Stimulated activated naive CD8-positive, alpha-beta T cell treated with anti-CD3 and anti-CD28 coated beads, Interleukin-15, Interleukin-2, amounts not matched to agents 100 ng/mL and 50 ng/mL, for 24 hours (primary cell): ENCODE measurements at regions not wholly inside any gene's neighbourhood (a gene's known extent, or its start where the extent isn't known, plus 50 kb on each side); places are given as distances from the start of the nearest gene placed in this dataset.

Experiments
- H3K27ac Mint-ChIP-seq: one replicate; pipeline ENCODE4 v1.8.0; 2021; ENCODE audit warnings: mild to moderate bottlenecking, mixed read lengths
- H3K27me3 Mint-ChIP-seq: one replicate; pipeline ENCODE4 v1.8.0; 2021; ENCODE audit warnings: mixed read lengths
- H3K36me3 Mint-ChIP-seq: one replicate; pipeline ENCODE4 v1.8.0; 2021; ENCODE audit warnings: low read depth, mixed read lengths
- H3K4me1 Mint-ChIP-seq: one replicate; pipeline ENCODE4 v1.8.0; 2021; ENCODE audit warnings: low read depth, mixed read lengths
- H3K4me3 Mint-ChIP-seq: one replicate; pipeline ENCODE4 v1.8.0; 2021; ENCODE audit warnings: mild to moderate bottlenecking, mixed read lengths
- H3K9me3 Mint-ChIP-seq: one replicate; pipeline ENCODE4 v1.8.0; 2021; ENCODE audit warnings: mixed read lengths

GRCh38 chr3:7929319-7929889 lies 572.2 kb upstream of the LMCD1 start:
- peaks cover 17% of the 10 kb centered on the region for H3K9me3 Mint-ChIP-seq
- no peaks in the 10 kb centered on the region for H3K27me3 Mint-ChIP-seq
- no peak overlapping the region for H3K4me3 Mint-ChIP-seq
- peaks cover 16% of the 10 kb centered on the region for H3K4me1 Mint-ChIP-seq
- H3K36me3 Mint-ChIP-seq: no peaks in the 10 kb centered on the region
- H3K27ac Mint-ChIP-seq: no peak overlapping the region

GRCh38 chr3:7934362-7934761 lies 567.3 kb upstream of the LMCD1 start:
- Mint-ChIP-seq H3K36me3 (no peaks in the 10 kb centered on the region), H3K4me3 (no peak overlapping the region), H3K27me3 (no peaks in the 10 kb centered on the region), H3K4me1 (peaks cover 7% of the 10 kb centered on the region), H3K27ac (no peak overlapping the region), H3K9me3 (peaks cover 20% of the 10 kb centered on the region)

GRCh38 chr3:7947930-7948329 lies 553.7 kb upstream of the LMCD1 start:
- no peak overlapping the region for H3K4me3 Mint-ChIP-seq
- no peaks in the 10 kb centered on the region for H3K27me3 Mint-ChIP-seq
- H3K4me1 Mint-ChIP-seq: no peaks in the 10 kb centered on the region

GRCh38 chr3:7950890-7951289 lies 550.7 kb upstream of the LMCD1 start:
- Mint-ChIP-seq H3K27me3 (no peaks in the 10 kb centered on the region), H3K4me3 (no peak overlapping the region), H3K4me1 (no peaks in the 10 kb centered on the region), H3K9me3 (no peaks in the 10 kb centered on the region), H3K36me3 (no peaks in the 10 kb centered on the region), H3K27ac (no peak overlapping the region)

More at GRCh38 chr3:7947930-7948329, 553.7 kb upstream of the LMCD1 start:
- Mint-ChIP-seq H3K27ac (no peak overlapping the region), H3K36me3 (no peaks in the 10 kb centered on the region), H3K9me3 (no peaks in the 10 kb centered on the region)

- Mint-ChIP-seq H3K27me3 (no peaks in the 10 kb centered on the region), H3K27ac (no peak overlapping the region), H3K36me3 (no peaks in the 10 kb centered on the region), H3K4me3 (no peak overlapping the region), H3K9me3 (no peaks in the 10 kb centered on the region), H3K4me1 (no peaks in the 10 kb centered on the region)
Measured at GRCh38 chr3:7953449-7954014, 548.1 kb upstream of the LMCD1 start.

- H3K36me3 Mint-ChIP-seq: no peaks in the 10 kb centered on the region
- no peaks in the 10 kb centered on the region for H3K4me1 Mint-ChIP-seq
- H3K27me3 Mint-ChIP-seq: no peaks in the 10 kb centered on the region
- H3K9me3 Mint-ChIP-seq: peaks cover 4% of the 10 kb centered on the region
- H3K27ac Mint-ChIP-seq: no peak overlapping the region
- no peak overlapping the region for H3K4me3 Mint-ChIP-seq
Measured at GRCh38 chr3:7957024-7957423, 544.6 kb upstream of the LMCD1 start.

- Mint-ChIP-seq H3K27ac (no peak overlapping the region), H3K9me3 (peaks cover 4% of the 10 kb centered on the region), H3K4me3 (no peak overlapping the region)
Measured at GRCh38 chr3:7959094-7959493, 542.5 kb upstream of the LMCD1 start.

GRCh38 chr3:7960601-7961000 lies 541.0 kb upstream of the LMCD1 start:
- Mint-ChIP-seq H3K4me1 (no peaks in the 10 kb centered on the region), H3K36me3 (no peaks in the 10 kb centered on the region), H3K4me3 (no peak overlapping the region), H3K27me3 (no peaks in the 10 kb centered on the region), H3K27ac (no peak overlapping the region), H3K9me3 (peaks cover 4% of the 10 kb centered on the region)

More at GRCh38 chr3:7959094-7959493, 542.5 kb upstream of the LMCD1 start:
- H3K4me1 Mint-ChIP-seq: no peaks in the 10 kb centered on the region
- no peaks in the 10 kb centered on the region for H3K27me3 Mint-ChIP-seq
- no peaks in the 10 kb centered on the region for H3K36me3 Mint-ChIP-seq

GRCh38 chr3:7962301-7962700 lies 539.3 kb upstream of the LMCD1 start:
- H3K4me1 Mint-ChIP-seq: no peaks in the 10 kb centered on the region
- peaks cover 4% of the 10 kb centered on the region for H3K9me3 Mint-ChIP-seq
- H3K27me3 Mint-ChIP-seq: no peaks in the 10 kb centered on the region
- no peak overlapping the region for H3K4me3 Mint-ChIP-seq
- H3K36me3 Mint-ChIP-seq: no peaks in the 10 kb centered on the region
- no peak overlapping the region for H3K27ac Mint-ChIP-seq

GRCh38 chr3:7964899-7965298 lies 536.7 kb upstream of the LMCD1 start:
- Mint-ChIP-seq H3K4me3 (no peak overlapping the region), H3K9me3 (peaks cover 4% of the 10 kb centered on the region), H3K4me1 (no peaks in the 10 kb centered on the region), H3K36me3 (no peaks in the 10 kb centered on the region), H3K27me3 (no peaks in the 10 kb centered on the region), H3K27ac (no peak overlapping the region)

GRCh38 chr3:7973006-7973405 lies 528.6 kb upstream of the LMCD1 start:
- H3K4me1 Mint-ChIP-seq: no peaks in the 10 kb centered on the region
- H3K27me3 Mint-ChIP-seq: no peaks in the 10 kb centered on the region
- H3K27ac Mint-ChIP-seq: no peak overlapping the region
- H3K4me3 Mint-ChIP-seq: no peak overlapping the region
- H3K36me3 Mint-ChIP-seq: no peaks in the 10 kb centered on the region
- peaks cover 5% of the 10 kb centered on the region for H3K9me3 Mint-ChIP-seq

- Mint-ChIP-seq H3K36me3 (no peaks in the 10 kb centered on the region), H3K9me3 (no peaks in the 10 kb centered on the region), H3K27me3 (no peaks in the 10 kb centered on the region), H3K4me3 (no peak overlapping the region), H3K4me1 (no peaks in the 10 kb centered on the region), H3K27ac (no peak overlapping the region)
Measured at GRCh38 chr3:7977245-7978086, 524.2 kb upstream of the LMCD1 start.

- H3K4me3 Mint-ChIP-seq: no peak overlapping the region
Measured at GRCh38 chr3:7978087-7978422, 523.6 kb upstream of the LMCD1 start.

GRCh38 chr3:7982126-7982525 lies 519.5 kb upstream of the LMCD1 start:
- H3K27ac Mint-ChIP-seq: no peak overlapping the region
- H3K4me1 Mint-ChIP-seq: no peaks in the 10 kb centered on the region
- H3K4me3 Mint-ChIP-seq: no peak overlapping the region
- H3K9me3 Mint-ChIP-seq: no peaks in the 10 kb centered on the region
- no peaks in the 10 kb centered on the region for H3K27me3 Mint-ChIP-seq
- H3K36me3 Mint-ChIP-seq: no peaks in the 10 kb centered on the region

More at GRCh38 chr3:7978087-7978422, 523.6 kb upstream of the LMCD1 start:
- H3K9me3 Mint-ChIP-seq: no peaks in the 10 kb centered on the region
- H3K27ac Mint-ChIP-seq: no peak overlapping the region
- no peaks in the 10 kb centered on the region for H3K4me1 Mint-ChIP-seq
- no peaks in the 10 kb centered on the region for H3K27me3 Mint-ChIP-seq
- H3K36me3 Mint-ChIP-seq: no peaks in the 10 kb centered on the region

- Mint-ChIP-seq H3K27me3 (no peaks in the 10 kb centered on the region), H3K9me3 (no peaks in the 10 kb centered on the region), H3K36me3 (no peaks in the 10 kb centered on the region)
Measured at GRCh38 chr3:7999384-7999783, 502.2 kb upstream of the LMCD1 start.

More at GRCh38 chr3:7999384-7999783, 502.2 kb upstream of the LMCD1 start:
- Mint-ChIP-seq H3K4me3 (no peak overlapping the region), H3K4me1 (no peaks in the 10 kb centered on the region), H3K27ac (no peak overlapping the region)
